ENCODE measurements at regions not wholly inside any gene's neighbourhood (a gene's known extent, or its start where the extent isn't known, plus 50 kb on each side); places are given as distances from the start of the nearest gene placed in this dataset.

DNA sequence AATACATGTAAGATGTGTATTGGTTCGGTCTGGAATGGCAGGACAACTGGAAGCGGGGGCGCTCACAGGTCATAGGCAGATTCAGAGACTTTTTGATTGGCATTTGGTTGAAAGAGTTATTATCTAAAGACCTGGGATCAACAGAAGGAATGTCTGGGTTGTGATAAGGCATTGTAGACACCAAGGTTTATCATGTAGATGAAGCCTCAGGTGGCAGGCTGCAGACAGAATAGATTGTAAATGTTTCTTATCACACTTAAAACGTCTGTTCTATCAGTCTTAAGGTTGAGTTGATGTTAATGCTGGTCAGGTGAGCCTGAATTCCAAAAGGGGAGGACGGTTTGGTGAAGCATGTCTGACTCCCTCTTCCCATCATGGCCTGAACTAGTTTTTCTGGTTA lies 295.9 kb upstream of the PROK2 start:
- Histone ChIP-seq H3K4me1 (peaks cover 0 to 17% (median 0%) of the 10 kb centered on the region in 3 donors), H3K36me3 (no peaks in the 10 kb centered on the region), H3K27me3 (no peaks in the 10 kb centered on the region), H3K4me3 (no peak overlapping the region), H3K27ac (no peak overlapping the region), H3K9me3 (peaks cover 0 to 8% (median 0%) of the 10 kb centered on the region in 3 donors)
- no peak for ATAC-seq
- TF ChIP-seq EP300 (IDR thresholded peaks at IDR 0.05) (no peak), POLR2A (IDR thresholded peaks at IDR 0.05) (no peak), POLR2AphosphoS5 (IDR thresholded peaks at IDR 0.05) (no peak)
- TF ChIP-seq, protein P1, sequence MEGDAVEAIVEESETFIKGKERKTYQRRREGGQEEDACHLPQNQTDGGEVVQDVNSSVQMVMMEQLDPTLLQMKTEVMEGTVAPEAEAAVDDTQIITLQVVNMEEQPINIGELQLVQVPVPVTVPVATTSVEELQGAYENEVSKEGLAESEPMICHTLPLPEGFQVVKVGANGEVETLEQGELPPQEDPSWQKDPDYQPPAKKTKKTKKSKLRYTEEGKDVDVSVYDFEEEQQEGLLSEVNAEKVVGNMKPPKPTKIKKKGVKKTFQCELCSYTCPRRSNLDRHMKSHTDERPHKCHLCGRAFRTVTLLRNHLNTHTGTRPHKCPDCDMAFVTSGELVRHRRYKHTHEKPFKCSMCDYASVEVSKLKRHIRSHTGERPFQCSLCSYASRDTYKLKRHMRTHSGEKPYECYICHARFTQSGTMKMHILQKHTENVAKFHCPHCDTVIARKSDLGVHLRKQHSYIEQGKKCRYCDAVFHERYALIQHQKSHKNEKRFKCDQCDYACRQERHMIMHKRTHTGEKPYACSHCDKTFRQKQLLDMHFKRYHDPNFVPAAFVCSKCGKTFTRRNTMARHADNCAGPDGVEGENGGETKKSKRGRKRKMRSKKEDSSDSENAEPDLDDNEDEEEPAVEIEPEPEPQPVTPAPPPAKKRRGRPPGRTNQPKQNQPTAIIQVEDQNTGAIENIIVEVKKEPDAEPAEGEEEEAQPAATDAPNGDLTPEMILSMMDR (IDR thresholded peaks at IDR 0.05): no peak
- 81 to 90% methylated on average over 5 of the region's 5 CpGs for WGBS, 2 donors (ENCODE audit: low coverage in 1 of 2)

DNA sequence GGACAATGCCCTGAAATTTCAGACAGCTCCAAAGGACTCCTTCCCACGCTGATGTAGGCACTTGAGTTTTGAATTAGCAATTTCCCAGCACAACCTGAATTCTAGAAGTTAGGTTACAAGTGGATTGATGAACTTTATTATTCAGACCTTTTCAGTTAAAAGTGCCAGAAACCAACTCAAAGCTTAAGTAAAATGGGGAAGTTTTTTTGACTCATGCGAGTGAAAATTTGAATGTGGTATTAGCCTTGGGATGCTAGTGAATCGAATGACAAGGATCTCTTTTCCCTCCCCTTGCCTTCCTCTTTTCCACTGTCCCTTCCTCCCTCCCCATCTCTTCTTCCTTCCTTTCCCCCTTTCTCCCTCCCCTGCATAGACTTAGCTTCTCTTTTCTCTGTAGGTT lies 295.1 kb upstream of the PROK2 start:
- peaks cover 0 to 17% (median 0%) of the 10 kb centered on the region in 3 donors for H3K4me1 ChIP-seq
- ATAC-seq: no peak
- no peaks in the 10 kb centered on the region for H3K27me3 ChIP-seq
- H3K36me3 ChIP-seq: no peaks in the 10 kb centered on the region
- TF ChIP-seq POLR2A (IDR thresholded peaks at IDR 0.05) (no peak), POLR2AphosphoS5 (IDR thresholded peaks at IDR 0.05) (no peak), EP300 (IDR thresholded peaks at IDR 0.05) (no peak)
- TF ChIP-seq, protein P1 (IDR thresholded peaks at IDR 0.05): no peak
- H3K4me3 ChIP-seq: no peak overlapping the region
- H3K9me3 ChIP-seq: peaks cover 0 to 15% (median 0%) of the 10 kb centered on the region in 3 donors
- no peak overlapping the region for H3K27ac ChIP-seq
- 94 to 97% methylated on average over 3 of the region's 3 CpGs for WGBS, 2 donors (ENCODE audit: low coverage in 1 of 2)

DNA sequence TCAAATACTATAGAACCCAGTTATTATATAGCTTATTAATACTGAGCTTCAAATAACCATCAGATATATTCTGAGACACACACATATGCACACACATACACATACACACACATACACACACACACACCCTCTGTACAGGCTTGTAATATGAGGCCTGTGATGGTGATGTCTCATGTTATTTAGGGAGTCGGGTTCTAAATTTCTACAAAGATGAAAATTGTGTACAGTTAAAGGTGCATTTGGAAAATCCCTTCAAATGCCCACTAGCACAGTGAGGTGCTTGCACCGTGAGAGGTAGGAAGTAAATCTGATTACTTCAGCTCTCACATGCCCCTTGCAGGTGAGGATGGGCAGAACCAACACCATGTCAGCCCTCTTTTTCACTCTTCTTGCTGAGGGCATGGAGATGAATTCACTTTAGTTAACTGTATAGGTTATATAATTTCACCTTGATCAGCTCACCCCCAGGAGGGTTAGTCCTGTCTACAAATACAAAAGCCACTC lies 294.5 kb upstream of the PROK2 start:
- 83 to 100% methylated on average over 1 to 2 of the region's 2 CpGs for WGBS, 2 donors (ENCODE audit: low coverage in 1 of 2)
- Histone ChIP-seq H3K9me3 (peaks cover 0 to 18% (median 0%) of the 10 kb centered on the region in 3 donors), H3K4me1 (peaks cover 0 to 17% (median 0%) of the 10 kb centered on the region in 3 donors), H3K27me3 (no peaks in the 10 kb centered on the region), H3K4me3 (no peak overlapping the region), H3K36me3 (no peaks in the 10 kb centered on the region), H3K27ac (no peak overlapping the region)
- ATAC-seq: no peak
- TF ChIP-seq POLR2A (IDR thresholded peaks at IDR 0.05) (no peak), POLR2AphosphoS5 (IDR thresholded peaks at IDR 0.05) (no peak), EP300 (IDR thresholded peaks at IDR 0.05) (no peak)
- TF ChIP-seq, protein P1 (IDR thresholded peaks at IDR 0.05): no peak

DNA sequence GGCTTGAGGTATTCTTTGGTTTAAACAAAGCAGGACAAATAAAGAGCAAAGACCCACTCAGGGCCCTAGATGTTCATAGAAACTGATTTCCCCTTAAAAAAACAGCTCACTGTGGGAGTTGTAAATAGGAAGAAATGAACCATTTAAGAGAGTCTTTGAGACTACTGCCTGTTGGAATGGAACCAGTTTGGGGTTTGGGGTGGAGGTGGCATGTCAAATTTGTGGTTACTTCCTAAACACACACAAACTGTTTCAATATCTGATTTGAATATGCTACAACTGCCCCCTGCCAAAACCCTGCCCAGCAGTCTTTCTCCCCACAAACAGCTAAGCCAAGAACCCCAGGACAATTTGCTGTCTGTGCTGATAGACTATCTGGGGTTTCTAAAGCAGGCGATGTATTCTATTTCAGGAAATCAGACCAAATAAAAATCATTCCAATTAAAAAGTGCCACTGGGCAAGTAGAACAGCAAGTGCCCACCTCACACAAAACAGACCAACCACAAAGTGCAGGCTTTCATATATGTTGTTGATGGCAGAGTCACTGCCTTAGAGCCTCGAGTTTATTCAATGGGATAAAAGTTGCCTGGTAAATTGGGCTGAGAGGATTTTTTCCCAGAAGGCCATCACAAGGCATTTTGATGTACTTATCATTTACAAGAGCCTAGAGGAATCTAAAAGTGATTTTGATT lies 293.9 kb upstream of the PROK2 start:
- ATAC-seq: no peak
- Histone ChIP-seq H3K9me3 (peaks cover 0 to 18% (median 0%) of the 10 kb centered on the region in 3 donors), H3K4me3 (no peak overlapping the region), H3K27ac (no peak overlapping the region), H3K4me1 (peaks cover 0 to 17% (median 0%) of the 10 kb centered on the region in 3 donors), H3K36me3 (no peaks in the 10 kb centered on the region), H3K27me3 (no peaks in the 10 kb centered on the region)
- no peak for TF ChIP-seq POLR2AphosphoS5 (IDR thresholded peaks at IDR 0.05)
- TF ChIP-seq POLR2A (IDR thresholded peaks at IDR 0.05): no peak
- TF ChIP-seq, protein P1 (IDR thresholded peaks at IDR 0.05): no peak
- no peak for TF ChIP-seq EP300 (IDR thresholded peaks at IDR 0.05)
- 67 to 69% methylated on average over 1 to 2 of the region's 2 CpGs for WGBS, 2 donors (ENCODE audit: low coverage in 1 of 2)

All from gastroesophageal sphincter (tissue), 4 donors.